GM23338 (cell line): ENCODE measurements at regions not wholly inside any gene's neighbourhood (a gene's known extent, or its start where the extent isn't known, plus 50 kb on each side); places are given as distances from the start of the nearest gene placed in this dataset.

ENCODE experiments used
- CREB1 ChIP-seq: fragments of 250-450 bp; sonication (Bioruptor Pico); IDR thresholded peaks from 2 replicates; pipeline ENCODE4 v1.5.0; 2020; ENCODE audit warnings: low read depth, mild to moderate bottlenecking, moderate library complexity
- CTCF ChIP-seq, 2 experiments: fragments of 200-600 bp in 1 of 2; sonication (generic) in 1 of 2; conservative IDR thresholded peaks; 2 replicates each; pipeline versions ENCODE4 v1.5.1 to v1.6.1; 2016 to 2017; ENCODE audit warnings: antibody characterized with exemption in 2 of 2, low read depth in 2 of 2, mild to moderate bottlenecking in 2 of 2, moderate library complexity in 1 of 2
- EZH2 ChIP-seq: fragments of 200-600 bp; sonication (generic); IDR thresholded peaks from one replicate; pipeline ENCODE4 v1.8.0; 2017; ENCODE audit warnings: antibody characterized with exemption, mild to moderate bottlenecking, low read depth; ENCODE audit not compliant: unreplicated experiment
- EZH2phosphoT487 ChIP-seq: fragments of 200-600 bp; sonication (generic); IDR thresholded peaks from one replicate; pipeline ENCODE4 v1.8.1; 2018; ENCODE audit warnings: antibody characterized with exemption; ENCODE audit not compliant: unreplicated experiment
- JUNB ChIP-seq: IDR thresholded peaks from one replicate; pipeline ENCODE4 v1.6.1; 2016; ENCODE audit warnings: antibody characterized with exemption; ENCODE audit not compliant: unreplicated experiment
- POLR2AphosphoS5 ChIP-seq: IDR thresholded peaks from 2 replicates; pipeline ENCODE4 v1.6.1; 2016; ENCODE audit warnings: antibody characterized with exemption, low read depth
- REST ChIP-seq: IDR thresholded peaks from one replicate; pipeline ENCODE4 v1.6.1; 2018; ENCODE audit warnings: antibody characterized with exemption; ENCODE audit not compliant: unreplicated experiment
- STAT1 ChIP-seq: IDR thresholded peaks from one replicate; pipeline ENCODE4 v1.6.1; 2016; ENCODE audit warnings: antibody characterized with exemption; ENCODE audit not compliant: unreplicated experiment
- ZNF114 ChIP-seq: fragments of 250-450 bp; sonication (Bioruptor Pico); IDR thresholded peaks from 2 replicates; pipeline ENCODE4 v1.5.0; 2020; ENCODE audit warnings: mild to moderate bottlenecking, moderate library complexity
- ZNF462 ChIP-seq: fragments of 250-450 bp; sonication (Bioruptor Pico); IDR thresholded peaks from 2 replicates; pipeline ENCODE4 v1.5.0; 2020; ENCODE audit warnings: mild to moderate bottlenecking, moderate library complexity

GRCh38 chr12:24519759-24520158 is 429.1 kb downstream of the BCAT1 start:
- TF ChIP-seq CTCF (conservative IDR thresholded peaks at IDR 0.05; ENCODE audit: low read depth in 2 of 2) (no peak), EZH2phosphoT487 (no peak), ZNF114 (CRISPR knock-in tag) (no peak), JUNB (no peak), REST (no peak), EZH2 (no peak), CREB1 (no peak), STAT1 (no peak), POLR2AphosphoS5 (no peak), ZNF462 (no peak)
